ENCODE measurements at regions not wholly inside any gene's neighbourhood (a gene's known extent, or its start where the extent isn't known, plus 50 kb on each side); places are given as distances from the start of the nearest gene placed in this dataset.
"Not testable (repeated sequence)": the region's sequence is repeated elsewhere in the genome, so short reads cannot be mapped to it uniquely, and the experiment has no call there.

DNA sequence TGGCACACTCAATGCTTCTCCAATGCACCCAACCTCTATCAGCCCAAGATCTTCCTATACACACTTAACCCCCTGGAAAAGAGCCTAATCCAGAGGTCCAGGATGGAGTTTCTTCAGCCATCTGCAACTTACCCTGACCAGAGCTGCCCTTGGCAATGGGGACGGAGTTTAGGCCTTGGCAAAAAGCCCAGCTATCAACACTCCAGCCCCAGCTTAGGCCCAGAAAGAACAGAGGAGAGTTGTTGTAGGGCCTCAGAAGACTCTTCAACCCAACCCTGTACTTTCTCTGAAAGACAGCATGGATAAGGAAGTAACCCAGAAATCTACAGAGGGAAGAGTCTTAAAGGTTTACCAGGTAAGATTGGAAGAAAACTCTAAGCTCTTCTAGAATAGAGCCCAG is 219.3 kb upstream of the PELI2 start:
- DNase-seq (ENCODE audit: low read depth): no peak

DNA sequence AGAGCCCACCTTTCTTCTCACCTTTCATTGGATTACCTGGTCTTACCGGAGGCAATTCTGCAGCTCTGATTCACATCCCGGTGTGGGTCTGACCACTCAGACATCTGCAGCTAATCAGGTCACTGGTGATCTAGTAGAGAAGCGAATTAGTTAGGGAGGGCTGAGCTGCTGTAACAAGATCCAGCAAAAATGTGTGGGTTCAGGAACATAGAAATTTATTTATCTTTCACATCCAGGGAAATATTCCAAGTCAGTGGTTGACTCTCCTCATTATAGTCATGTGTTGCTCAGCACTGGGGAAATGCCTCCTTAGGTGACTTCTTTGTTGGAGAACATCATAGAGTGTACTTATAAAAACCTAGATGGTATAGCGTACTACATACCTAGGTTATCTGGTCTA is 218.7 kb upstream of the PELI2 start:
- DNase-seq (ENCODE audit: low read depth): no peak

DNA sequence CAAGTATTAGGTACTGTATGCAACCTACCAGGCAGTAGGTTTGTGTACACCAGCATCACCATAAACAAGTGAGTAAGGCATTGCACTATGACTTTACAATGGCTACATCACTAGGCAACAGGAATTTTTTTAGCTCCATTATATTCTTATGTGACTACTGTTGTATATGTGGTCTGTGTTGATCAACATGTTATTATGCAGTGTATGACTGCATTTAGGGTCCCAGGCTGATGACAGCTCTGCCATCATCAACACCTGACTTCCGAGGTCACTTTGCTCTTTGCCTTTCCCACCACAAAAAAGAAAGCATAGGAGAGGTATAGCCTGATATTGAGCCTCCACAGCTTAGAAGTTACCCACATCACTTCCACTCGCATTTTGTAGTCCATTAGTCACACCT is 217.5 kb upstream of the PELI2 start:
- no peak for DNase-seq (ENCODE audit: low read depth)

DNA sequence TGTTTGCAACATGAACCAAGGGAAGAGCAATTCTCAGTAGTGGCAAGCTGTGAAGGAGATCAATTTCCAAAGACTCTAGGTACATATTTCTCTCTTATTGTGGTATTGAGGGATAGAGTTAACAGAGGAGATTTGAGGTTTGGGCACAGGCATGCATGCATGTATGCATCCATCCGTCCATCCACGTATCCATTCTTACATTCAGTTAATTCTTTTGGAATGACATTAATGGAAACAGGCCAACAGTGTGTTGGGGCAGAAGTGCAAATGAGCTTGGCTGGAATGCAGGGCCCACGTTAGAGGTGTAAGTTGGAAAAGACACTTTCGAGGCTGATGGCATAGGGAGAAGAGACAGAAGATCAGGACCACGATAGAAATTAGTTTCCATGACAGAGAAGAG is 216.9 kb upstream of the PELI2 start:
- DNase-seq (ENCODE audit: low read depth): no peak

DNA sequence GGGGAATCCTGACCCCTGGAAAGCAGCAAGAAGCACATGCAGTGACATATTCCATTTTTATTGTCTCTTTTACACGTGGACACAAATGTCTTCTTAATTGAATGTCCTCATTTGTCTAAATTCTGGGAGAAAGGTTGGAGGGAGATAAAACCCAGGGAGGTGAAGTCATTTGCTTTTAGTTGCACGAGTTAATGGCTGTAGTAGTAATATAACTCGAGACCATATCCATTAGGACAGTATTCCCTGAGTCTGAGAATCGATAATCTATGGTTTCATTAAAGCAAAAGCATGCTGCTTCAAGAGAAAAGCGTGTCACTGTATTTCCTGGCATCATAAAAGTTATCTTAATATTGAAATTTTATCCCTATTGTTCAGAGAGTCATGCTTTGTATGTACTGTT is 216.0 kb upstream of the PELI2 start:
- no peak for DNase-seq (ENCODE audit: low read depth)

DNA sequence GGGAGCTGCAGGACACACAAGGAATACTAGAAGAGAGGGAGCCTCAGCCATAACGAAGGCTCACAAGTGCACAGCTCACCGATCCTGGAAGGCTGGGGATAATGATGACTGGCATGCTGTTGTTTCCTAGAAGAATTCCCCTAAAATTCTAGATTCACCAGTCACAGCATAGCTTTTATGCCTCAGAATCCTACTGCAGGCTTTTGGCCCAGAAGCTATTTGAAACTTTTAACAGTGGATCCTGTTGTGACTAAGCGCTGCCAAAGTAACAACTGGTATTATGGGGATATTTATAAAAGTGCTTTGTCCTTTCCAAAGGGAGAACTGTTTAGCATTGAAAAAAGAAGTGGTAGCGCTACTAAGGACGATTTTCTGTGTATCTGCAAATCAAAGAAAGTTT is 214.1 kb upstream of the PELI2 start:
- DNase-seq (ENCODE audit: low read depth): no peak

DNA sequence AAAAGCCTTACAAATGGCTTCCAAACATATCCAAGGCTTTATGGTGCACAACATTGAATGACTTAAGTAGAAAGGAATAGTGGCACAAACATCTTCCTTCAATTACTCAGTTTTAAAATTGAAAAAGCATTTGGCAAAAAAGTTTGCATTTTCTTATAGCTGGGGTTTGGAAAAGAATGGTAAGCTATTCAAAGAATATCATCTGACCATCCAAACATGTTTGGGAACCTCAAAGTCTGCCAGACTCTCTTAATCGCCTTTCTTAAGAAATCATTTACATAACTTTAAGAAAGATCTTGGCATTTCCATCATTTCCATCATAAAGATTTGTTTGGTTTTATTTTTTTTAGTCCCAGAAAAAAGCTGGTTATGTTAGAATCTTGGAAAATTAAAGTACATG is 210.1 kb upstream of the PELI2 start:
- DNase-seq (ENCODE audit: low read depth): no peak

DNA sequence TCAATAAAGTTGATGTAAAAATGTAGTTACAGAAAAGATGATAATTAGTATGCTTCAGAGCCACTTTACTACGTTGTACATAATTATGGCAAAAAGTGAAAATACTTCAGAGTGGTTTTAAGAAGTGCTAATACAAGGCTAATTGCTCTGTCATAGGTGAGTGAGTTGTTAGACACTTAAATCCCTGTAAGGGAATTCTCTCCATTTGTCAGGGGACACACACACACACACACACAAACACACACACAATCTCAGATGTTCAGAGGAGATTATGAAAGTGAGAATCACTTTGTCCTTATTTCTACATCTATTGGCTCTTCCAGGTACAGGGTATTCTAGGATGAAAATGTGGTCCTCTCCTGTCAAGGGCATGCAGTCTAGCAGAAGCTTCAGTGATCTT is 208.3 kb upstream of the PELI2 start:
- no peak for DNase-seq (ENCODE audit: low read depth)

DNA sequence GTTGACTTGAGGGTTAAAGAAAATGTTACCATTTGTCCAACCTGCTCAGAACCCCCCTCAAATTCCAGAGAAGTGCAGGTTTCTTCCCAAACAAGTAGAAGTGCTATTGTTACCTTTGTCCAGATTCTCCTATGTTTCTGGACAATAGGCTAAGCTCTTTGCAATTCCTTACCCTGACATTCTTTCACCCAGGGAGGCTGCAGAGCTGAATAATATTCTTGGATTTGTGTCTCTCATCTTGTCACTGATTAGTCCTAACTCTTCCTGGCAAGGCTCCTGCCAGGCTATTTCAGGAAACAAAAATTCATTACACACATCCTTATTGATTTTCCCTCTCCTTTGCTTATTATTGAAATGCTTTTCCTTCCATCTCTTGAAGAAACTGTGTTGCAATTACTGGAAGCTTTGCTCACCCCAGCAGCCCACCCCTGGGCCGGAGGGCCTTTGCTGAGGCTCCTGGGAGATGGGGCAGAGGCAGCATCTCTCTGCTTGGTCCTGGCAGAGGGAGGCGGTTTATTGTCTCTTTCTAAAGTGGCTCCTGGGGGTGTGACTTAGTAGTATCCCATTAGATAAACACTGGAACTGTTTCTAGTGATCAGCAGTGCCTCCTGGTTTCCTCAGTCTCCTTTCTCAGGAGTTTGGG is 207.5 kb upstream of the PELI2 start:
- no peak for DNase-seq (ENCODE audit: low read depth)

DNA sequence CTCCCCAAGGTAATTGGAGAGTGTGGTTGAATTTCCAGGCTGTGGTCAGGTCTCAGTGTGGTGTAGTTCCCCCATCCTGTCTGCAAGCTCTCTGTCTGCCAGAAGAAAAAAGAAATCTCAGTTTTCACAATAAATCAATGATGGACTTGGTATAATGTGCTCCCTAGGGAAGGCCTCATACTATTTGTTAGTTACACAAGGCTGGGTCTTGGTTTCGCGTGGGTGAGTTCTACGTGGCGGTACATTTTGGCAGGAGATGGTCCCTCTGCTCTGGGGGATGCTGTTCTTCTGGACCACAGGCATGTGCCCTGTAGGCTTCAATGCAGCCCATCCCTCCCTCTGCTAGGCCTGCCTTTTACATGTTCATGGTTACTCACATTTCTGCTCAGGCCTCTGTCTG is 206.4 kb upstream of the PELI2 start:
- no peak for DNase-seq (ENCODE audit: low read depth)

DNA sequence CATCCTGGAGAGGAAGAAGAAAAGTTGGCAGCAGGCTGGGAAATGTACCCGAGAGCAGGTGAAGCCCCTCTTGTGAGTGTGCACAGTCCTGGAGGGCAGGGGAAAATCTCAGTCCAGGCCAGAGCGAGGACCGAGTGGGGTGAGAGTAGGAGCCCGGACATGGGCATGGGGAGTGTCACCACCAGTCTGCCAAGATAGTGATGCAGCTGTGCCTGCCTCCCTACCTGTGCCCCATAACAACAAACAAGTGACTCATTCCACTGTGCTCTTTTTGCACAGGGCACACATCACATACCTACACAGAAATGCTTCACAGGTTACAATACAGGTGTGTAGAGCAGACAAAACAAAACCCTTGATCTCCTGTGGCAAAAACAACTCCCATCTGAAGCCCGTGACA is 205.9 kb upstream of the PELI2 start:
- no peak for DNase-seq (ENCODE audit: low read depth)

DNA sequence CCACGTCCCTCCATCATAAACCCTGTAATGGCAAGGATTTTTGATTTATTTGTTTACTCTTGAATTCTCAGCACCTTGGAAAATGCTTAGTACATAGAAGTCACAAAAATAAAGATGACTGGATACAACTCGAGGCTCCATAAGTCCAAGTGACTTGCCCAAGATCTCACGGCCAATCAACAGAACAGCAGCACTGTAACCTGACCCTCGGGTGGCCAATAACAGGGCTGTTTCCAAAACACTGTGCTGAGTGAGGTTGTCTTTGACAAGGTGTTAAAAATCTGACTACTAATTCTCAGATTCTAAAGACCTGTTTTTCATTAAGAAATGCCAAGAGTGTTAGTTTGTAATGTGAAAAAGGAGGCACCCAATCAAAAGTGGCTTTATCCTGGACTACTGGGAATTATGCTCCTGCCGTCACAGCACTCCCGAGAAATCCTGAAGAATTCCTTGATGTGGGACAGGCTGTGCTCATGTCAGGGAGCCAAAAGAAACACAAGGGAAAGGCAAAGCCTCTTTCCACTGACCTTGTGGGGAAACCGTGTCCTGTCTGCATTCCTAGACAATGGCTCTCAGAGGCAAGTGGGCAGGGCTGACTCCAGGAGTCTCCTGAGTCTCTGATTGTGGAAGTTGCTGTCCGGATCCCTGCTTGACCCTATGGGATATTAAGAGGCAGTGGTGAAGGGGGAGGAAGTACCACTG is 204.7 kb upstream of the PELI2 start:
- no peak for DNase-seq (ENCODE audit: low read depth)

DNA sequence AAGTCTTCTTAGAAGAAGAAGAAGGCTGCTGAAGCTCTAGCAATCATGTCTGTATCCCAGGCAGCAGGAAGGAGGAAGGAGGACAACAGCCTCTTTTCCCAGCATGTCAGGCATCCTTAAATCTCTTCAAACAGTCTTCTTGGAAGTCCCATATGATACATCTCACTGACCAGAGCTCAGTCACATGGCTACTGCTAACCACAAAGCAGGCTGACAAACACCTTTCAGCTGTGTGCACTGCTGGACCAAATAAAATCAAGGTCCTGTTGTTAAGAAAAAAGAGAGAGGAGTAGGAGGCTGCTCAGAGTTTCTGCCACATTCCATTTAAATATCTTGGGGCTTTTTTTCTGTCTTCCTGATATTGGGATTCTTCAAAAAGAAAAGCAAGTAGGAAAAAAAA is 203.4 kb upstream of the PELI2 start:
- DNase-seq (ENCODE audit: low read depth): no peak

DNA sequence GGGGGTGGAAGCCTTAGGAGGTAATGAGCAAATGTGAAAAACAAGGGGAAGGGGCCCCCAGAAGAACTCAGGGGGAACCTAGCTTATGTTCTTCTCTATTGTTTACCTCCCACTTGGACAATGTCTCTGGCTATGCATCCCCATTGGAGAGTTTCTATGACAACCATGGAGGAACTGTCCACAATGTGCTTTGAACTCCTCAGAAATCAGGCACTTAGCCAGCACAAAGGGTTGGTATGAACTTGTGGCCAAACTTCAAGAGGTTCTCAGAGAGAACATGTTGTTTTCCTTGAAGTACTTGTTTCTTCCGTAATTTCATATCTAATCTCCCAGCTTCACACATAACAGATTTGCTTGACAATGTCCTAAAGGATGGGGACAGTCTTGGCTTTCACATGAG is 202.8 kb upstream of the PELI2 start:
- DNase-seq (ENCODE audit: low read depth): no peak

DNA sequence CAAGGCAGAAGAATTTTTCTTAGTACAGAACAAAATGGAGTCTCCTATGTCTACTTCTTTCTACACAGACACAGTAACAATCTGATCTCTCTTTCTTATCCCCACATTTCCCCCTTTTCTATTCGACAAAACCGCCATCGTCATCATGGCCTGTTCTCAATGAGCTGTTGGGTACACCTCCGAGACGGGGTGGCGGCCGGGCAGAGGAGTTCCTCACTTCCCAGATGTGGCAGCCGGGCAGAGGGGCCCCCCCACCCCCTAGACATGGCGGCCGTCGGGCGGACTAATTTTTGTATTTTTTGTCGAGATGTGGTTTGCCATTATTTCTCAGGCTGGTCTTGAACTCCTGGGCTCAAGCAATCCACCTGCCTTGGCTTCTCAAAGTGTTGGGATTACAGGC is 198.4 kb upstream of the PELI2 start:
- DNase-seq (ENCODE audit: low read depth): not testable (repeated sequence)

DNA sequence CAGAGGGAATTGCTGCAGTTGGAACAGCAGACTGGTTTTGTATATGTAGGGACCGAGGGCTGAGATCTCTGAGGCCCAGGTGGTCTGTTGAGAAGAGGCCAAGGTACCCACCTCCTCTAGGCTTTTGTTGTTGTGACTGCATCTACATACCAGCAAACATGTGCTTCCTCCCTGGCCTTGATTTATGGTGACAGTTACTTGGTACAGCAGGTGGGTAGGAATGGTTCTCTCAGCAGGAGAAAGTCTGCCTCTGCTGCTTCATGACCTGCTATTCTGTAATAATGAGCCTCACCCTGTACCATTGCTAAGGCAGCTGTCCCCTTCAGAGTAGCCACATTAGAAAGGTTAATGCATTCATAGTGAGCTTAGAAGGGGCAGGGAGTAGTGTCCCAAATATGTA is 196.7 kb upstream of the PELI2 start:
- DNase-seq (ENCODE audit: low read depth): no peak

DNA sequence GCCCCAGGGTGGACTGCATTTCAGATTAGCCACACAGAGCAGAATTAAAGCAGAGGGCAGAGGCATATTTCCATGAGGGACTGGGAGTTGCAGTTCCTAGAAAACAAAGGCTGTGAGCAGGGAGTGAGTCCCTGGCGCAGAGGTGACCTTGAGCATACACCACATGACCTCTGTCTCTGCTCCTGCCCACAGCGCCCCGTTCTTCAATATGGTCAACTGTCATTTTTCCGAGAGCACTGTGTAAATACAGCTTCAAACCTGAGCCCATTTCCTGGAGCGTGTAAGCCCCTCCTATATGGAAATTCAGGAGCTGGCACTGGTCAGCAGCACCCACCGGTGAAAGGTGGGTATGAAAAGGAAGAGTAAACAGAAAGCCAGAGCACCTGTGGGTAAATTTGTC is 192.2 kb upstream of the PELI2 start:
- no peak for DNase-seq (ENCODE audit: low read depth)

DNA sequence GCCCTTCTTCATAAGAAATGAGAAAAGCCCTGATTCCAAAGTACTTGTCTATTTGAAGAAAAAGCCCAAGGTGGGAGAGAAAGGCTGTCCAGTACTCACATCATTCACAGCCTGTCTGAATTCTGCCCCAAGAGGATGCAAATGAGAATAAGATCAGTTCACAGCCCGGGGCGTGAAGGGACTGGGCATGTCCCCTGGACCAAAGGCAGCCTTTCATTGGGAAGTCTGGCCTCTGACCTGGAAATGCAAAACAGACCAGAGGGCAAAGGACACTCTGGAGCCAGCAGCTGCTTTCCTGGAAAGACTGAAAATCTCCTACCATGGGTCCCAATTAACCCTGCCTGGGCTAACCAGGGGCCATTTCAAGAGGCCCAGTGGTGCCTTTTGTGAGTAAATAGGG is 191.2 kb upstream of the PELI2 start:
- DNase-seq (ENCODE audit: low read depth): no peak

DNA sequence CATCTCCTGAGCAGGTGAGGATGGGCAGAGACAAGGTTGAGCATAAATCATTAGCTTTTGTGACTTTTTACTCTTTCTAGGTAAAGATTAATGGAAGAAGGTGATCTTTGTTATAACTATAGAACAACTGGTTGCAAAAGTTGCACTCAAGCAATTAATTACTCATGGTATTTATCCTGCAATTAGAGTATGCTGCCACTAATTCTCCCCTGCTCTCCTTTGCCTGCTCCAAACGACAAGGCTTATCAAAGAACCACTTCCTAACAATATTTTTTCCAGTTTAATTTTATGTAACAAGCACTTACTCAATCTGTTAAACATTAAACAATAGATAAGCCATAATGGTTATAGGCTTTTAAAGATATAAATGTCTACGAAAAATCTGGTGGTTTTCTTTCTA is 189.9 kb upstream of the PELI2 start:
- no peak for DNase-seq (ENCODE audit: low read depth)

DNA sequence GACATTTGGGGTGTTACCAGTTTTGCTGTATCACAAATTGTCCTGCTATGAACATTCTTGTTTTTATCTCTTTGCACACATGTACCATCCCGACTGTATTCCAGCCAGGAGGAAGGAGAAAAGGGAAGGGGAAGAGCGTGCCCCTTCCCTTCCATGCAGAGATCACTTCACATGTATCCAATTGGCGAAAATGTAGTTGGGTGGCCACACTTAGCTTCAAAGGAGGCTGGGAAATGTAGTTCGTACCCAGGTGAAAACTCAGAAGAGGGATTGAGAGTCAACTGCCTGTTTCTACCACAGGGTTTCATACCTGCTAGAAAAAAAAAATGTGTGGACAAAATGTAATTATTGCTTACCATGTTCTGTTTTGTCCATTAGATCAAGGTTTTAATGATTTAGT is 189.1 kb upstream of the PELI2 start:
- no peak for DNase-seq (ENCODE audit: low read depth)

DNA sequence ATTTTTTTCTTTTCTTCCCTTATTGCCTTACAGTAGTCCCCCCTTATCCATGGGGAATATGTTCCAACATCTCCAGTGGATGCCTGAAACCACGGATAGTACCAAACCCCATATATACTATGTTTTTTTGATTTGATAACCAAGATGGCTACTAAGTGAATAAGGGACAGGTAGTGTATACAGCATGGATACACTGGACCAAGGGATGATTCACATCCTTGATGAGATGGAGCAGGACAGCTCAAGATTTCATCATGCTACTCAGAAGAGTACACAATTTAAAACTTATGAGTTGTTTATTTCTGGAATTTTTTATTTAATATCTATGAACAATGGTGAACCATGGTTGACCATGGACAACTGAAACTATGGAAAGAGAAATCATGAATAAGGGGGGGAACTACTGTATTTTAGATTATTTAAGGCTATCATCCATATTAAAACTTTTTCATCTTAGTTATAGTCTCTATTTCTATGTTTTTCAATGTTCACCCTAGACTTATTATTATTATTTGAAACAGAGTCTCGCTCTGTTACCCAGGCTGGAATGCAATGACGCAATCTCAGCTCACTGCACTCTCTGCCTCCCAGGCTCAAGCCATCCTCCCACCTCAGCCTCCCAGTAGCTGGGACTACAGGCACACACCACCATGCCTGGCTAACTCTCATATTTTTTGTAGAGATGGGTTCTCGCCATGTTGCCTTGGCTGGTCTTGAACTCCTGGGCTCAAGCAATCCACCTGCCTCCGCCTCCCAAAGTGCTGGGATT is 188.0 kb upstream of the PELI2 start:
- DNase-seq (ENCODE audit: low read depth): no peak

DNA sequence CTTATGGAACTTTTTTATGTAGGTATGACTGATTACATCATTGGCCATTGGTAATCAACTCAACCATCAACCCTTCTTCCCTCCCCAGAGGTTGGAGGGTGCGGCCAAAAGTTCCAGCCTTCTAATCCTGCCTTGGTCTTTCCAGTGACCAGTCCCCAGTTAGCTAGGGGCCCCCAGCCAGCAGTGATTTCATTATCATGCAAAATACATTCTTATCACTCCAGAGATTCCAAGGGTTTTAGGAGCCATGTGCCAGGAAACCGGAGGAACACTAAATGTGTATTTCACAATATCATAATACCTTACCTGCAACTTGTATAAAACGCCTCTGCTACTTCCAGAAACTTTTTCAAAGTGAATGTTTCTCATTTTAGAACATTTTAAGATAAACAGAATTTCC is 181.5 kb upstream of the PELI2 start:
- DNase-seq (ENCODE audit: low read depth): no peak

DNA sequence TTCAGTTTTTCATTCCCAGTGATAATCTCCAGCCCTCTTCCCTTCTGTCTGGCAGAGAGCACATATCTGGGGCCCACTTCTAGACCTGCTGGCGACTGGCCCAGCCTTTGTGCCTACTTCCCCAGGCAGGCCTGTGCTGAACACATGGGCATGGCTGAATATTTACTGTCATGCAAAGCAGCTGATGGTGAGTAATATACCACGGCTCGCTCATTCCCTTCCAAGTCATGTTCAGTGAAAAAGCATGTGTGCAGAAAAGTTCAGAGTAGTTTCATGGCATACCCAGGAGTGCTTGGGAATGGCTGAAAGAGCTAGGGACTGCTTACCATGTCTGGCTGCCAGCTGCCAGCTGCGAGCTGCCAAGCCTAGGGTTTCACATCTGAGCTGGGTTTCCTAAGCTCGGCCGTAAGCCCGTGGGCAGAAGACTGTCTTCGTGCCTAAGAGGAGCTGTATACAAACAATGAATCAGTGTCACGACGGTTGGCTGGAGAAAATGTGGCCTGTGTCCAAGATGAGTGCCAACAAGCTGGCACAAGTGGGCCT is 179.9 kb upstream of the PELI2 start:
- no peak for DNase-seq (ENCODE audit: low read depth)
